ENCODE measurements at regions not wholly inside any gene's neighbourhood (a gene's known extent, or its start where the extent isn't known, plus 50 kb on each side); places are given as distances from the start of the nearest gene placed in this dataset.
"Not testable (repeated sequence)": the region's sequence is repeated elsewhere in the genome, so short reads cannot be mapped to it uniquely, and the experiment has no call there.

DNA sequence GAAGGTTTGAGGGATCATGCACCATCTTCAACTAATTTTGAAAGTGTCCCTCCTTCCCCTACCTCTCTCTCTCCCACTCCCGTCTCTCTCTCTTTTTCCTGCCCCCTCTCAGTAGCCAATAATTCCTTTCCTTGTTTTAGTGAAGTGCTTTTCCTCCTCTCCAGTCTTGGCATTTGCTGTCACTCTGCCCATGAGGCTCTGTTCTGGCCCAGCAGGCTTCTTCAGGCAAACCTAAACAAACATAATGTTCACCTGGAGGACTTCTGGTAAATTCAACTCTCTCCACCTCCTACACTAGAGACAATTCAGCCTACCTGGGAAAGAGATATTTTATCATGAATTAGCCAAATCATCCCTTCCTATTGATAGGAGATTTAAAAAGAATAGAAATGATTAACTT, 86.6 kb upstream of the ADRA1D start:
- DNase-seq = no peak

- no peak for DNase-seq
Observed at GRCh38 chr20:4332121-4332860, 83.2 kb upstream of the ADRA1D start.

GRCh38 chr20:4330011-4330410, 80.9 kb upstream of the ADRA1D start:
- no peak for DNase-seq

- DNase-seq = no peak
Observed at GRCh38 chr20:4329232-4329631, 80.1 kb upstream of the ADRA1D start.

DNA sequence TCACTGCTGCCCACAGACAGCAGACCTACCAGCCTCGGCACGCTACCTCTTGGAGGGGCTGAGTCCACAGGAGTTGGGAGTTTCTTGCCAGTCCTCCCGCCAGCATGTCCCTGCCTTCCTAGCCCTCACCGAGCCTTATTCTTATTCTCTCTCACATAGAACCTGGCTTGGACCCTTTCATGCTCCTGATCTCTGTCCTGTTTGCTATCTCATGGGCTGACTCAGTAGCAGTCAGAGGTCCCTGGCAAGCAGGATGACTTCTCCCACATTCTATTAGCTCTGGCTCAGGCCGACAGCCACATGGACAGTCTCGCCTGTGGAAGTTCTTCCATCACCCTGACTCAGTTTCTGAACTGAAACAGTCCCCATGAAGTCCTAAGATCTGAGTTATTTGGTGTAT, 79.5 kb upstream of the ADRA1D start:
- no peak for DNase-seq

DNA sequence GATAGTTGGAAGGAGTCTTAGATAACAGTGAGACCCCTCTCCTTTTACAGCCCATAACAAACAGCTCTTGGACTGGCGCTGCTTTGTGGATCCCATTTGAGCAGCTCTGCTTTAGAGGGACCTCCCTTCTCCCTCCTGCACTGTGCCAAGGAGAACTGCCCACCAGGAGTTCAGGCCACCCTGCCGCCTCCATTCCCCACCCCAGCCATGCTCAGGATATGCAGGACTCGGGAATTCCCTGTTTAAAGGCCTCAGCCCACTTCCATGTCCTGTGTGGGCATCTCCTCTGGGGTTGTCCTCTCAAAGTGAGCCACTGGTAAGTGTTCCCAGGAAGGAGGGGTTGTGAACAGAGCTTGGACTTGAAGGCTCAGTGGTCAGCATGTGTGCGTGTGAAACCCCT, 78.9 kb upstream of the ADRA1D start:
- DNase-seq = no peak

- no peak for DNase-seq
Observed at GRCh38 chr20:4326195-4327065, 77.3 kb upstream of the ADRA1D start.

- no peak for DNase-seq
Observed at GRCh38 chr20:4325548-4326187, 76.6 kb upstream of the ADRA1D start.

DNA sequence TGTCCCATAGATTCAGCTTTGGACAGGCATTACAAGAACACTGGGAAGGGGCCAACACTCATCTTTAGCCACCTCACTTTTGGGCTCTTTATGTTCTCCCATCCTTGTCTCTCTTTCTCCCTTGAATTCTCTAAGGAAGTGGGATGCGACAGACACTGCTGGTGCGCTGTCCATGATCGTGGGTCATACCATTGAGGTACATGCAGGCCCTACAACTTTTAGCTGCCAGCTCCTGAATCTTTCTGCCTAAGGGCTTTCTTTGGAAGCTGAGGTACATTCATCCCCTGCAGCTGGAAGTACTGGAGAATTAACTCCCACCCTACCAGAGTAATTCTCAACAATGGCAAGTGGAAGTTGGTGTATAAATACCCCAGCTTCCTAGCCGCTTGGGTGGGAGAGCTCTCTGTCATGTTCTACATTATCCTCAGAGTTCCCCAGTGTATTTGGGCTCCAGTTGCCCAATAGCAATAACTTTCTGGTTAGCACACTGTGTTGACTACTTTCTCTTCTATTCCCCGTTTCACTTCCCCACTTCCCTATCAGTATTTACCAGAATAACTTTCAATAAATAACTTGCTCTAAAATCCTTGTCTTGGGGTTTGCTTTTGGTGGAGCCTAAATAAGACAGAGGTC, 75.6 kb upstream of the ADRA1D start:
- no peak for DNase-seq

GRCh38 chr20:4322499-4322898, 73.4 kb upstream of the ADRA1D start:
- DNase-seq = no peak

GRCh38 chr20:4320291-4320690, 71.2 kb upstream of the ADRA1D start:
- no peak for DNase-seq

DNA sequence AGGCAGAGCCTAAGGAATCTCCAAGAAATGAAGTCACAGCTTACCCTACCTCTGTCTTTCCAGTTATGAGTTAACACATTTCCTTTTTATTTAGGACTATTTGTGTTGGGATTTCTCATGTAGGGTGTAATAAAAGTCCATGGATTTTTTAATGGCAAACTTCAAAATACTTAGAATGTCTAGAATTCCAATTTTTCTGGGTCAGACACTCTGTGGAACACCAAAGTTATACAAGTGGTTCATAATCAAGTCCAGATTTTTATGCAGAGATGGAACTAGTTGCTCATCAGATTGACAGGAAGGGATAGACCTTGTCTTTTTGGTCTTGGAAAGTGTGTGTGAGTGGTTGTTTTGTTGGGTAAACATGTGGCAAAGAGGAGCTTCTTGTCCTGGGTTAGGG, 69.8 kb upstream of the ADRA1D start:
- DNase-seq = no peak

DNA sequence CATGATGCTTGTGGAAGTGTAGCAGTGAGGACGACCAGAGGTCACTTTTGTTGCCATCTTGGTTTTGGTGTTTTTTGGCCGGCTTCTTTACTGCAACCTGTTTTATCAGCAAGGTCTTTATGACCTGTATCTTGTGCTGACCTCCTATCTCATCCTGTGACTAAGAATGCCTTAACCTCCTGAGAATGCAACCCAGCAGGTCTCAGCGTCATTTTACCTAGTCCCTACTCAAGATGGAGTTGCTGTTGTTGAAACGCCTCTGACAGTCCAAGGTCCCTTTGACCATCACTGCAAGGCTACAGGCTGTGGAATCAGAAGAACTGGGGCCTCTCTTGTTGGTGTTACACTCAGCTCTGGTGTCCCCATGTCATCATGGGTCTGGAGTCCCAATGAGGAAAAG, 61.5 kb upstream of the ADRA1D start:
- not testable (repeated sequence) for DNase-seq

DNA sequence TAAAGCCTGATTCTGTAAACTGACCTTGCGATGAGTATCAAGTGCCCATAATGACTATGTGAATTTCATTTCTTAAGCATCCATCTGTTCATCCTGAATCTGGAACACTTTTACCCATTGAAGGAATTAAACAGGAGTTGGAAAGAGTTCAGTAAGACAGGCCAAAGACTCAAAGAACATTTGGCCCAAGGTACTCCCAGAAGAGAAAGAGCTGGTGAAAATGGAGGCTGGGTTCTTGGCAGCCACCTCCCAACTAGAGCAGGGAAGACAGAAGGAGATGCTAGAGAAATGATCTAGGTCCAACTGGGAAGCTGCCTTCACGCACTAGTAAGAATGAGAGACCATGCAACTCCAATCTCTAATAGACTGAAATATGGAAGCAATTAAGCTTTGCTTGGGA, 57.1 kb upstream of the ADRA1D start:
- DNase-seq = no peak

DNA sequence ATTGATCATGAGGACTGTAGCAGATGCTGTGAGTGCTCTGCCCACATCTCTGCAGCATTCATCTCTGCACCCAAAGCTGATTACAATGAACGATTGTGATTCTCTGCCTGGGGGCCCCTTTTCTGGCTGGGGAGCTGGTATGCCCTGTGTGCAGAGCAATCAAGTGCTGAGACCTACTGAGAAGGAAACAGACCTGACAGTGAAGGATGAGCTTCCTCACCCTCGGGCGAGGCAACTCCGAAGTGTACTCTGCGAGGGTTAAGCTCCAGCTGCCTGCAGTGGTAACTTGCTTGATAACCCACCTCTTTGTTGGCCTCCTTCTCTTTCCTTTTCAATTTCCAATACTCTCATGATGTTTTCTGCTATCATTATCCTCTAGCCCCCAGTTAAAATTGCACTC, 56.0 kb upstream of the ADRA1D start:
- DNase-seq = peak in 2 of 3 experiments; percentile 21 to 64

DNA sequence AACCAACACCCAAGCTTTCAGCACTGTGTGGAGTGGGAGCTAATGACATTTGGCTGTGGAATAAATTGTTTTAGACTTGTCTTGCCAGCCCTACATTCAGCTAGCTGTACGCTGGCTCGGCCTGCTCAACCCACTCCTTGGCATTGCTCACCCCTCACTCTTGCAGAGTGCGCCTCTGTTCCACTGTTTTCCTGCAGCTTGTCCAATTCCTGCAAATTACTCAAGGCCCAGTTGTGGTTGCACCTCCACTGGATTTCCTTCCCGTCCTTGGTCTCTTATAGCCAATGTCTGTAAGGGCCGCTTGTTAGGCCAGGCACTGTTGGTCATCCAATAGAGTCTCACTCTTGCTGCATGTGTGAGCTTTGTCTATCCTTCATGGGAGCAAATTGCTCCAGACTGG, 55.5 kb upstream of the ADRA1D start:
- DNase-seq = no peak

- no peak for DNase-seq
Observed at GRCh38 chr20:4303136-4303535, 54.0 kb upstream of the ADRA1D start.

GRCh38 chr20:4300921-4301320, 51.8 kb upstream of the ADRA1D start:
- DNase-seq = no peak

- no peak for DNase-seq
Observed at GRCh38 chr20:4300401-4300800, 51.3 kb upstream of the ADRA1D start.

DNA sequence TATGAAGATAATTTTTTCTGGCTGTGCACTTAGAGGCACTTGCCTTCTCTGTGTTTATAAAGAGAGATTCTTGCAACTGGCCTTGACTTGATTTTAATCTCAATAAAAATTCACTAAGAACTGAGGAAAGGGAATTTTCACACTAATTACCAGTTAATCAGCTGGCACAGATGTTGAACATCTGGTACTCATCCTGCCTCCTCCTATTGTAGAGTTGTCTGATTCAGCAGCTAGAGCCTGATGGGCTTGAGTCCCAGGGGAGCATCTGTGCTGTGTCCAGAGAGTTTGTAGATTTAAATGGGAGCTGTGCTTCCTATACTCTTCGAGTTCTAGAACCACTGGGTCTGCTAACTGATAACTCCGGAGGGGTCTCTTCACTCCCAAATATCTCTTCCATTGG, 50.7 kb upstream of the ADRA1D start:
- DNase-seq = no peak

GRCh38 chr20:4299216-4299615, 50.1 kb upstream of the ADRA1D start:
- no peak for DNase-seq
